ENCODE measurements at regions not wholly inside any gene's neighbourhood (a gene's known extent, or its start where the extent isn't known, plus 50 kb on each side); places are given as distances from the start of the nearest gene placed in this dataset.

DNA sequence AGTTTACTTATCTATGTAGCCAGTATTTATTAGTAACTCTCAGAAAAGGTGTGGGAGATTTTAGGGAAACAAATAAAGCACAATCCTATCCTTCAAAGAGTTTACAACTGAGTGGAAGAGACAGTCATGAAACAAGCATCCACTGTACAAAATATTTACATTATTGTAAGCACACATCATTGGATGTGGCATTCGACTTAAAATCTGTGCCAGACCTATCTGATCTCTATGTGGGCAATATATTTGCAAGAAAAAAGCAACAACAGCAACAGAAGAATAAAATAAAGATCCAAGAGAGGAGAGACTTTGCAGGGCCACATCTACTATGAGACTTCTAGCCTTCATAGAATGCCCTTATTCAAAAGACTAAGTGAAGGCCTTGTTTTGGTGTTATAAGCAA, 882.1 kb upstream of the PIK3C3 start:
- no peaks in the 10 kb centered on the region for H3K4me1 ChIP-seq (ENCODE audit: control insufficient read depth, insufficient read depth, low read length)
- H3K79me2 ChIP-seq (ENCODE audit: control insufficient read depth, insufficient read depth, low read length) = no peaks in the 10 kb centered on the region
- TF ChIP-seq CHD1 (IDR thresholded peaks at IDR 0.05; ENCODE audit: low read depth, low read length) (no peak), KLF5 (IDR thresholded peaks at IDR 0.05; ENCODE audit: partially characterized antibody) (no peak), CHD2 (IDR thresholded peaks at IDR 0.05; ENCODE audit: borderline replicate concordance, low read depth, low read length) (no peak), EP300 (IDR thresholded peaks at IDR 0.05; ENCODE audit: borderline replicate concordance in 1 of 2, control insufficient read depth in 1 of 2, low read depth in 2 of 2, low read length in 2 of 2) (no peak), MXI1 (IDR thresholded peaks at IDR 0.05; ENCODE audit: low read depth, low read length) (no peak), CBFB (IDR thresholded peaks at IDR 0.05; ENCODE audit: low read depth) (no peak), ESRRA (IDR thresholded peaks at IDR 0.05; ENCODE audit: low read length) (no peak), ZZZ3 (IDR thresholded peaks at IDR 0.05; ENCODE audit: control insufficient read depth, insufficient read length, low read depth) (no peak), HDAC6 (IDR thresholded peaks at IDR 0.05; ENCODE audit: unreplicated experiment) (no peak)
- TF ChIP-seq, protein P1, sequence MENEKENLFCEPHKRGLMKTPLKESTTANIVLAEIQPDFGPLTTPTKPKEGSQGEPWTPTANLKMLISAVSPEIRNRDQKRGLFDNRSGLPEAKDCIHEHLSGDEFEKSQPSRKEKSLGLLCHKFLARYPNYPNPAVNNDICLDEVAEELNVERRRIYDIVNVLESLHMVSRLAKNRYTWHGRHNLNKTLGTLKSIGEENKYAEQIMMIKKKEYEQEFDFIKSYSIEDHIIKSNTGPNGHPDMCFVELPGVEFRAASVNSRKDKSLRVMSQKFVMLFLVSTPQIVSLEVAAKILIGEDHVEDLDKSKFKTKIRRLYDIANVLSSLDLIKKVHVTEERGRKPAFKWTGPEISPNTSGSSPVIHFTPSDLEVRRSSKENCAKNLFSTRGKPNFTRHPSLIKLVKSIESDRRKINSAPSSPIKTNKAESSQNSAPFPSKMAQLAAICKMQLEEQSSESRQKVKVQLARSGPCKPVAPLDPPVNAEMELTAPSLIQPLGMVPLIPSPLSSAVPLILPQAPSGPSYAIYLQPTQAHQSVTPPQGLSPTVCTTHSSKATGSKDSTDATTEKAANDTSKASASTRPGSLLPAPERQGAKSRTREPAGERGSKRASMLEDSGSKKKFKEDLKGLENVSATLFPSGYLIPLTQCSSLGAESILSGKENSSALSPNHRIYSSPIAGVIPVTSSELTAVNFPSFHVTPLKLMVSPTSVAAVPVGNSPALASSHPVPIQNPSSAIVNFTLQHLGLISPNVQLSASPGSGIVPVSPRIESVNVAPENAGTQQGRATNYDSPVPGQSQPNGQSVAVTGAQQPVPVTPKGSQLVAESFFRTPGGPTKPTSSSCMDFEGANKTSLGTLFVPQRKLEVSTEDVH (IDR thresholded peaks at IDR 0.05; ENCODE audit: low read depth, partially characterized antibody) = no peak
- TF ChIP-seq, protein P2, sequence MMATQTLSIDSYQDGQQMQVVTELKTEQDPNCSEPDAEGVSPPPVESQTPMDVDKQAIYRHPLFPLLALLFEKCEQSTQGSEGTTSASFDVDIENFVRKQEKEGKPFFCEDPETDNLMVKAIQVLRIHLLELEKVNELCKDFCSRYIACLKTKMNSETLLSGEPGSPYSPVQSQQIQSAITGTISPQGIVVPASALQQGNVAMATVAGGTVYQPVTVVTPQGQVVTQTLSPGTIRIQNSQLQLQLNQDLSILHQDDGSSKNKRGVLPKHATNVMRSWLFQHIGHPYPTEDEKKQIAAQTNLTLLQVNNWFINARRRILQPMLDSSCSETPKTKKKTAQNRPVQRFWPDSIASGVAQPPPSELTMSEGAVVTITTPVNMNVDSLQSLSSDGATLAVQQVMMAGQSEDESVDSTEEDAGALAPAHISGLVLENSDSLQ (IDR thresholded peaks at IDR 0.05) = no peak
- TF ChIP-seq, protein P3, sequence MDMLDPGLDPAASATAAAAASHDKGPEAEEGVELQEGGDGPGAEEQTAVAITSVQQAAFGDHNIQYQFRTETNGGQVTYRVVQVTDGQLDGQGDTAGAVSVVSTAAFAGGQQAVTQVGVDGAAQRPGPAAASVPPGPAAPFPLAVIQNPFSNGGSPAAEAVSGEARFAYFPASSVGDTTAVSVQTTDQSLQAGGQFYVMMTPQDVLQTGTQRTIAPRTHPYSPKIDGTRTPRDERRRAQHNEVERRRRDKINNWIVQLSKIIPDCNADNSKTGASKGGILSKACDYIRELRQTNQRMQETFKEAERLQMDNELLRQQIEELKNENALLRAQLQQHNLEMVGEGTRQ (IDR thresholded peaks at IDR 0.05; ENCODE audit: borderline replicate concordance, low read depth, low read length) = no peak
- TF ChIP-seq, protein P4, sequence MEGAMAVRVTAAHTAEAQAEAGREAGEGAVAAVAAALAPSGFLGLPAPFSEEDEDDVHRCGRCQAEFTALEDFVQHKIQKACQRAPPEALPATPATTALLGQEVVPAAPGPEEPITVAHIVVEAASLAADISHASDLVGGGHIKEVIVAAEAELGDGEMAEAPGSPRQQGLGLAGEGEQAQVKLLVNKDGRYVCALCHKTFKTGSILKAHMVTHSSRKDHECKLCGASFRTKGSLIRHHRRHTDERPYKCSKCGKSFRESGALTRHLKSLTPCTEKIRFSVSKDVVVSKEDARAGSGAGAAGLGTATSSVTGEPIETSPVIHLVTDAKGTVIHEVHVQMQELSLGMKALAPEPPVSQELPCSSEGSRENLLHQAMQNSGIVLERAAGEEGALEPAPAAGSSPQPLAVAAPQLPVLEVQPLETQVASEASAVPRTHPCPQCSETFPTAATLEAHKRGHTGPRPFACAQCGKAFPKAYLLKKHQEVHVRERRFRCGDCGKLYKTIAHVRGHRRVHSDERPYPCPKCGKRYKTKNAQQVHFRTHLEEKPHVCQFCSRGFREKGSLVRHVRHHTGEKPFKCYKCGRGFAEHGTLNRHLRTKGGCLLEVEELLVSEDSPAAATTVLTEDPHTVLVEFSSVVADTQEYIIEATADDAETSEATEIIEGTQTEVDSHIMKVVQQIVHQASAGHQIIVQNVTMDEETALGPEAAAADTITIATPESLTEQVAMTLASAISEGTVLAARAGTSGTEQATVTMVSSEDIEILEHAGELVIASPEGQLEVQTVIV (IDR thresholded peaks at IDR 0.05; ENCODE audit: borderline replicate concordance, partially characterized antibody) = no peak
- TF ChIP-seq, protein P5, sequence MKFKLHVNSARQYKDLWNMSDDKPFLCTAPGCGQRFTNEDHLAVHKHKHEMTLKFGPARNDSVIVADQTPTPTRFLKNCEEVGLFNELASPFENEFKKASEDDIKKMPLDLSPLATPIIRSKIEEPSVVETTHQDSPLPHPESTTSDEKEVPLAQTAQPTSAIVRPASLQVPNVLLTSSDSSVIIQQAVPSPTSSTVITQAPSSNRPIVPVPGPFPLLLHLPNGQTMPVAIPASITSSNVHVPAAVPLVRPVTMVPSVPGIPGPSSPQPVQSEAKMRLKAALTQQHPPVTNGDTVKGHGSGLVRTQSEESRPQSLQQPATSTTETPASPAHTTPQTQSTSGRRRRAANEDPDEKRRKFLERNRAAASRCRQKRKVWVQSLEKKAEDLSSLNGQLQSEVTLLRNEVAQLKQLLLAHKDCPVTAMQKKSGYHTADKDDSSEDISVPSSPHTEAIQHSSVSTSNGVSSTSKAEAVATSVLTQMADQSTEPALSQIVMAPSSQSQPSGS (IDR thresholded peaks at IDR 0.05; ENCODE audit: low read length) = no peak
- CTCF ChIA-PET = interaction anchor here (0.5 kb wide), 1 partner anchor 1597 kb away, joined by 3 read pairs; no protein-coding TSS in a partner anchor
- in situ Hi-C loops (cut with MboI) = no loop called here
- H3K4me3 ChIP-seq = no peak overlapping the region
- H2AFZ ChIP-seq (ENCODE audit: control insufficient read depth, low read depth, low read length) = no peak overlapping the region
- WGBS (ENCODE audit: insufficient coverage, insufficient replicate concordance, low lambda C conversion rate, missing lambda C conversion rate) = 0% methylated on average over 1 of the region's 1 CpG
- H3K27me3 ChIP-seq (replicated peaks in 1 of 2; ENCODE audit: control insufficient read depth in 2 of 2, insufficient read depth in 2 of 2, low read length in 1 of 2) = no peaks in the 10 kb centered on the region
- SMC1A ChIA-PET (ENCODE audit: uncharacterized antibody, unreplicated experiment) = no interaction called here
- H3K36me3 ChIP-seq (ENCODE audit: control insufficient read depth in 2 of 2, insufficient read depth in 2 of 2, low read length in 1 of 2) = no peaks in the 10 kb centered on the region
- FAIRE-seq (no peak), ATAC-seq (no peak), DNase-seq (ENCODE audit: low read depth, low spot score) (no peak)
- no peaks in the 10 kb centered on the region for H4K20me1 ChIP-seq (ENCODE audit: control insufficient read depth, insufficient read depth)
- BruUV-seq (replicated peaks) = no TSS peak
- POLR2A ChIA-PET = interaction anchor here (0.6 kb wide), 1 partner anchor 129 kb away, joined by 3 read pairs; no protein-coding TSS in a partner anchor
- no peak overlapping the region for H3K9ac ChIP-seq (ENCODE audit: control insufficient read depth, insufficient read depth, low read length)
- intact Hi-C loops (cut with micrococcal nuclease; ENCODE audit: unreplicated experiment) = no loop called here
- no peaks in the 10 kb centered on the region for H3K9me3 ChIP-seq (replicated peaks; ENCODE audit: control insufficient read depth, insufficient read depth, low read length)
- RAD21 ChIA-PET (ENCODE audit: unreplicated experiment) = interaction anchor here (0.6 kb wide), 1 partner anchor 1010 kb away, joined by 3 read pairs; no protein-coding TSS in a partner anchor
- H3K4me2 ChIP-seq (ENCODE audit: control insufficient read depth, insufficient read depth) = no peak overlapping the region
- H3K27ac ChIP-seq (ENCODE audit: control insufficient read depth, insufficient read depth) = no peak overlapping the region

Data from GM12878 (cell line).